A549 (cell line): ENCODE measurements at regions not wholly inside any gene's neighbourhood (a gene's known extent, or its start where the extent isn't known, plus 50 kb on each side); places are given as distances from the start of the nearest gene placed in this dataset.

Source experiments
- ATAC-seq, 2 experiments: fragments of 200-7000 bp in 1 of 2; fragments of >200 bp in 1 of 2; cut with Nextera tagmentation in 1 of 2; cut with Tn5 transposase in 1 of 2; 3 replicates each; pipeline versions ENCODE4 v1.8.0 to v1.9.1; 2018 to 2020; ENCODE audit warnings: mild to moderate bottlenecking in 1 of 2, moderate library complexity in 1 of 2
- CTCF ChIA-PET: fragments of 300-600 bp; sonication (Branson Sonifier 250); formaldehyde crosslinking; extraction: SDS; loops from one replicate; lab custom pipeline; 2021; ENCODE audit warnings: antibody characterized with exemption, inconsistent platforms; lab: Yijun Ruan, JAX
- POLR2A ChIA-PET: fragments of 350-600 bp; formaldehyde crosslinking; extraction: SDS; loops from one replicate; lab custom pipeline; 2021; ENCODE audit warnings: antibody characterized with exemption, inconsistent platforms; lab: Yijun Ruan, JAX
- DNase-seq, 2 experiments: peaks; one replicate each; pipeline versions ENCODE4 v3.0.0 to v3.0.0-alpha.2; 2011 to 2016; ENCODE audit warnings: low read depth in 1 of 2, low spot score in 1 of 2
- FAIRE-seq: peaks from 2 replicates; lab custom pipeline; 2011; peaks lifted over from hg19 to GRCh38; lab: Jason Lieb, UNC
- H3K27ac ChIP-seq, 2 experiments: fragments of >200 bp; sonication (Bioruptor Twin); formaldehyde crosslinking; 3 replicates each; pipeline ENCODE4 v1.5.1; 2016 to 2017
- H3K4me1 ChIP-seq: fragments of >200 bp; sonication (Bioruptor Twin); formaldehyde crosslinking; 3 replicates; pipeline ENCODE4 v1.6.1; 2016
- H3K4me2 ChIP-seq: fragments of >200 bp; sonication (Bioruptor Twin); formaldehyde crosslinking; 3 replicates; pipeline ENCODE4 v1.6.1; 2016
- H3K4me3 ChIP-seq: fragments of >200 bp; sonication (Bioruptor Twin); formaldehyde crosslinking; 3 replicates; pipeline ENCODE4 v1.5.1; 2016
- H3K9me3 ChIP-seq: fragments of >200 bp; sonication (Bioruptor Twin); formaldehyde crosslinking; 3 replicates; pipeline ENCODE4 v1.6.1; 2016
- EHMT2 ChIP-seq: fragments of 200-600 bp; sonication (generic); IDR thresholded peaks from 2 replicates; pipeline ENCODE4 v1.6.1; 2016; ENCODE audit warnings: antibody characterized with exemption, low read depth, mild to moderate bottlenecking, moderate library complexity
- FOSB ChIP-seq: fragments of 250-450 bp; sonication (Bioruptor Pico); IDR thresholded peaks from 2 replicates; pipeline ENCODE4 v1.5.0; 2020; ENCODE audit warnings: mild to moderate bottlenecking, moderate library complexity
- GATA3 ChIP-seq: IDR thresholded peaks from 2 replicates; pipeline ENCODE4 v1.6.1; 2012; ENCODE audit warnings: borderline replicate concordance
- HOXB5 ChIP-seq: fragments of 250-450 bp; sonication (Bioruptor Pico); IDR thresholded peaks from 2 replicates; pipeline ENCODE4 v1.5.0; 2020; ENCODE audit warnings: mild to moderate bottlenecking, moderate library complexity
- KDM5A ChIP-seq: fragments of 200-600 bp; sonication (generic); IDR thresholded peaks from 2 replicates; pipeline ENCODE4 v1.6.1; 2016; ENCODE audit warnings: antibody characterized with exemption, mild to moderate bottlenecking
- MYC ChIP-seq: IDR thresholded peaks from 2 replicates; pipeline ENCODE4 v1.6.1; 2012; ENCODE audit warnings: mild to moderate bottlenecking, inconsistent platforms, low read length, improper control_type of control experiment, borderline replicate concordance
- NPAS2 ChIP-seq: fragments of 250-450 bp; sonication (Bioruptor Pico); IDR thresholded peaks from 2 replicates; pipeline ENCODE4 v1.8.0; 2022; ENCODE audit warnings: mild to moderate bottlenecking, moderate library complexity, borderline replicate concordance
- RAD21 ChIP-seq, 2 experiments: fragments of >200 bp in 1 of 2; sonication (Bioruptor Twin) in 1 of 2; formaldehyde crosslinking in 1 of 2; IDR thresholded peaks in 1 of 2; conservative IDR thresholded peaks in 1 of 2; 2 replicates in 1 of 2; 3 replicates in 1 of 2; pipeline ENCODE4 v1.6.1; 2012 to 2018; ENCODE audit warnings: inconsistent platforms in 1 of 2
- RCOR1 ChIP-seq: fragments of 150-350 bp; IDR thresholded peaks from 2 replicates; pipeline ENCODE4 v1.6.1; 2014; ENCODE audit warnings: antibody characterized with exemption, low read length, low read depth
- RNF2 ChIP-seq: fragments of 200-600 bp; sonication (generic); IDR thresholded peaks from 2 replicates; pipeline ENCODE4 v1.6.1; 2016; ENCODE audit warnings: low read depth, mild to moderate bottlenecking, antibody characterized with exemption, moderate library complexity, borderline replicate concordance
- SREBF2 ChIP-seq: fragments of 450-650 bp; IDR thresholded peaks from 2 replicates; pipeline ENCODE4 v1.6.1; 2014; ENCODE audit warnings: mild to moderate bottlenecking, moderate library complexity
- ZC3H11A ChIP-seq: fragments of 450-650 bp; IDR thresholded peaks from 2 replicates; pipeline ENCODE4 v1.6.1; 2014; ENCODE audit warnings: antibody characterized with exemption, mild to moderate bottlenecking
- ZNF302 ChIP-seq: fragments of 250-450 bp; sonication (Bioruptor Pico); IDR thresholded peaks from 2 replicates; pipeline ENCODE4 v1.9.0; 2021; ENCODE audit warnings: inconsistent platforms, mild to moderate bottlenecking, moderate library complexity
- WGBS: methylation state at CpG from one replicate; pipeline ENCODE4 v1.1.6; 2017; ENCODE audit errors: missing lambda C conversion rate; 5-methylcytosine and 5-hydroxymethylcytosine counted together
- TF ChIP-seq, protein P1 (sequence below): fragments of >200 bp; sonication (Bioruptor Twin); formaldehyde crosslinking; IDR thresholded peaks from 3 replicates; pipeline ENCODE4 v1.6.1; 2016
- TF ChIP-seq, protein P2 (sequence below): fragments of 450-650 bp; IDR thresholded peaks from 2 replicates; pipeline ENCODE4 v1.6.1; 2014; ENCODE audit warnings: antibody characterized with exemption
- TF ChIP-seq, protein P3 (sequence below): IDR thresholded peaks from 2 replicates; pipeline ENCODE4 v1.6.1; 2012; ENCODE audit warnings: low read depth, borderline replicate concordance
- TF ChIP-seq, protein P4 (sequence below): IDR thresholded peaks from 2 replicates; pipeline ENCODE4 v1.6.1; 2012
- TF ChIP-seq, protein P5 (sequence below): IDR thresholded peaks from 2 replicates; pipeline ENCODE4 v1.6.1; 2012
- TF ChIP-seq, protein P6 (sequence below): fragments of >200 bp; sonication (Bioruptor Twin); formaldehyde crosslinking; IDR thresholded peaks from 2 replicates; pipeline ENCODE4 v1.6.1; 2016
- TF ChIP-seq, protein P7 (sequence below): fragments of 150-350 bp; IDR thresholded peaks from 2 replicates; pipeline ENCODE4 v1.6.1; 2014; ENCODE audit warnings: low read depth, mild to moderate bottlenecking, low read length

DNA sequence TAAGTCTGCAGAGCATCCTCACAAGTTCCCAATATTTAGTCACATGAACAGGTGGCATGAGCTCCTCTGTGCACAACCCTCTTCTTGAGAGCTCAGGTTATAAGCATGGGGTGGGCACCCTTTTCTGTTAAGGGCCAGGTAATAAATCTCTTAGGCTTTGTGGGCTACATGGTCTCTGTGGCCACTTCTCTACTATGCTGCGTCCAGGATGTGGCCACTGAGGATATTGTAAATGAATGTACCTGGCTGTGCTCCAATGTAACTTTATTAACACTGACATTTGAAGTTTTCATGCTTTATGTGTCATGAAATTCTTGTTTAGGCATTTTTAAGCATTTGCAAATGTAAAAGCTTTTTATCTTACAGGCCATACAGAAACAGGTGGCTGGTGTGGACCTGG lies 116.8 kb upstream of the ST6GAL2 start:
- no peak for DNase-seq
- peak overlapping the region; percentile 73 for H3K4me2 ChIP-seq

DNA sequence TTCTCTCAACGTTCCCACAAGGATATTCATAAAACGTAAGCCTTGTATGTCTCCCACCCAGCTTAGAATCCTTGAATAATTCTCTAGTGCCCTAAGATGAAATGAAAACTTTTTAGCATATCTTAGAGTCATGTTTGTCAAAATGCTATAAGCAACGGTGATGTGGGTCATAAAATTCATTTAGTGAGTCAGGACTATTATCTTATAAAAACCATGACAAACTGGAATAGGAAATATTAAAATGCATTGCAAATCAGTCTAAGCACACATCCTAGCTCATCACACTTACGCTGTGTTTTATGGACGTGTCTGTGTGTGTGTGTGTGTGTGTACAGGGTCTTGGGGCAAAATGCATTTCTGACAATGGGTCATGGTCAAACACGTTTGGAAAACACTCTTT lies 119.9 kb upstream of the ST6GAL2 start:
- Histone ChIP-seq H3K4me2 (no peak overlapping the region), H3K4me1 (peaks cover 82% of the 10 kb centered on the region), H3K9me3 (no peaks in the 10 kb centered on the region), H3K27ac (peak overlapping the region; percentile 21 to 72; a peak in 4 of 6 replicates), H3K4me3 (no peak overlapping the region)
- ATAC-seq (no peak), DNase-seq (no peak), FAIRE-seq (no peak)
- 86% methylated on average over 6 of the region's 6 CpGs for WGBS
- ChIA-PET POLR2A (interaction anchor here (0.6 kb wide), 1 partner anchor 21 kb away, joined by 5 read pairs; no protein-coding TSS in a partner anchor), CTCF (interaction anchor here (0.6 kb wide), 1 partner anchor 366 kb away, joined by 3 read pairs; no protein-coding TSS in a partner anchor)
- TF ChIP-seq ZC3H11A (no peak), GATA3 (no peak), NPAS2 (no peak), HOXB5 (no peak), MYC (no peak), ZNF302 (no peak), SREBF2 (no peak)
- TF ChIP-seq, protein P1, sequence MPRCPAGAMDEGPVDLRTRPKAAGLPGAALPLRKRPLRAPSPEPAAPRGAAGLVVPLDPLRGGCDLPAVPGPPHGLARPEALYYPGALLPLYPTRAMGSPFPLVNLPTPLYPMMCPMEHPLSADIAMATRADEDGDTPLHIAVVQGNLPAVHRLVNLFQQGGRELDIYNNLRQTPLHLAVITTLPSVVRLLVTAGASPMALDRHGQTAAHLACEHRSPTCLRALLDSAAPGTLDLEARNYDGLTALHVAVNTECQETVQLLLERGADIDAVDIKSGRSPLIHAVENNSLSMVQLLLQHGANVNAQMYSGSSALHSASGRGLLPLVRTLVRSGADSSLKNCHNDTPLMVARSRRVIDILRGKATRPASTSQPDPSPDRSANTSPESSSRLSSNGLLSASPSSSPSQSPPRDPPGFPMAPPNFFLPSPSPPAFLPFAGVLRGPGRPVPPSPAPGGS = no peak
- TF ChIP-seq, protein P2, sequence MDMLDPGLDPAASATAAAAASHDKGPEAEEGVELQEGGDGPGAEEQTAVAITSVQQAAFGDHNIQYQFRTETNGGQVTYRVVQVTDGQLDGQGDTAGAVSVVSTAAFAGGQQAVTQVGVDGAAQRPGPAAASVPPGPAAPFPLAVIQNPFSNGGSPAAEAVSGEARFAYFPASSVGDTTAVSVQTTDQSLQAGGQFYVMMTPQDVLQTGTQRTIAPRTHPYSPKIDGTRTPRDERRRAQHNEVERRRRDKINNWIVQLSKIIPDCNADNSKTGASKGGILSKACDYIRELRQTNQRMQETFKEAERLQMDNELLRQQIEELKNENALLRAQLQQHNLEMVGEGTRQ = no peak
- TF ChIP-seq, protein P3, sequence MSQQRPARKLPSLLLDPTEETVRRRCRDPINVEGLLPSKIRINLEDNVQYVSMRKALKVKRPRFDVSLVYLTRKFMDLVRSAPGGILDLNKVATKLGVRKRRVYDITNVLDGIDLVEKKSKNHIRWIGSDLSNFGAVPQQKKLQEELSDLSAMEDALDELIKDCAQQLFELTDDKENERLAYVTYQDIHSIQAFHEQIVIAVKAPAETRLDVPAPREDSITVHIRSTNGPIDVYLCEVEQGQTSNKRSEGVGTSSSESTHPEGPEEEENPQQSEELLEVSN = no peak
- TF ChIP-seq, protein P4, sequence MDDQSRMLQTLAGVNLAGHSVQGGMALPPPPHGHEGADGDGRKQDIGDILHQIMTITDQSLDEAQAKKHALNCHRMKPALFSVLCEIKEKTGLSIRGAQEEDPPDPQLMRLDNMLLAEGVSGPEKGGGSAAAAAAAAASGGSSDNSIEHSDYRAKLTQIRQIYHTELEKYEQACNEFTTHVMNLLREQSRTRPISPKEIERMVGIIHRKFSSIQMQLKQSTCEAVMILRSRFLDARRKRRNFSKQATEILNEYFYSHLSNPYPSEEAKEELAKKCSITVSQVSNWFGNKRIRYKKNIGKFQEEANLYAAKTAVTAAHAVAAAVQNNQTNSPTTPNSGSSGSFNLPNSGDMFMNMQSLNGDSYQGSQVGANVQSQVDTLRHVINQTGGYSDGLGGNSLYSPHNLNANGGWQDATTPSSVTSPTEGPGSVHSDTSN = no peak
- TF ChIP-seq, protein P5, sequence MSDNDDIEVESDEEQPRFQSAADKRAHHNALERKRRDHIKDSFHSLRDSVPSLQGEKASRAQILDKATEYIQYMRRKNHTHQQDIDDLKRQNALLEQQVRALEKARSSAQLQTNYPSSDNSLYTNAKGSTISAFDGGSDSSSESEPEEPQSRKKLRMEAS = no peak
- TF ChIP-seq, protein P6, sequence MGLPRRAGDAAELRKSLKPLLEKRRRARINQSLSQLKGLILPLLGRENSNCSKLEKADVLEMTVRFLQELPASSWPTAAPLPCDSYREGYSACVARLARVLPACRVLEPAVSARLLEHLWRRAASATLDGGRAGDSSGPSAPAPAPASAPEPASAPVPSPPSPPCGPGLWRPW = no peak

More for the DNA sequence above, 116.8 kb upstream of the ST6GAL2 start:
- ATAC-seq (peak; percentile 39 to 55; a peak in 3 of 6 replicates), FAIRE-seq (no peak)
- 0% methylated on average over 1 of the region's 1 CpG for WGBS
- ChIA-PET CTCF (interaction anchor here (1.4 kb wide), 1 partner anchor 16 kb away, joined by 3 read pairs; no protein-coding TSS in a partner anchor), POLR2A (interaction anchor here (1.0 to 1.1 kb wide), 2 partner anchors 23 to 116 kb away, joined by 5 to 8 read pairs; no protein-coding TSS in a partner anchor)
- Histone ChIP-seq H3K27ac (peak overlapping the region; percentile 80 to 84), H3K4me3 (no peak overlapping the region), H3K9me3 (no peaks in the 10 kb centered on the region), H3K4me1 (peaks cover 70% of the 10 kb centered on the region)
- TF ChIP-seq RAD21 (conservative IDR thresholded peaks at IDR 0.05 in 1 of 2, IDR thresholded peaks at IDR 0.05 in 1 of 2) (no peak; a peak in 1 of 5 replicates), ZNF302 (no peak), MYC (no peak), FOSB (CRISPR knock-in tag) (no peak)

DNA sequence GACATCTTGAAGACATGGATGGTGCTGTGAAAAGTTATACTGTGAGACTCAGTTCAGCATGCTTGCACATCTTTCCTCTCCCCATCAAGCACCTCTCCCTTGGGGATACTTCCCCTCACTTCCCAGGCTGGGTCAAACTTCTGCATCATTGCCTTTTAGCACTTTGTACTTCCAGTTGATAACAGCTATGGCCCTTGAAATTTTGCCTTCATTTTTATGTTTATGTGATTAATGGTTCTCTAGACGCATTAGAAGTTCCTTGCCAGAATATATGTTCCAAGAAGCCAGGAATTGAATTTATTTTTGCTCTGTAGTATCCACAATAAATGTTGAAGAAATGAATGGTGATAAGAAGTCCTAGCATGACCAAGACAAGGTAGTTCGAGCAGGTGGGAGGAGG lies 120.9 kb upstream of the ST6GAL2 start:
- peak overlapping the region; percentile 62 to 72 for H3K27ac ChIP-seq
- peaks cover 73% of the 10 kb centered on the region for H3K4me1 ChIP-seq
- POLR2A ChIA-PET = interaction anchor here (1.4 kb wide), 1 partner anchor 19 kb away, joined by 3 read pairs; no protein-coding TSS in a partner anchor
- H3K4me2 ChIP-seq = peak overlapping the region; percentile 52
- H3K4me3 ChIP-seq = no peak overlapping the region
- ATAC-seq (no peak), DNase-seq (no peak), FAIRE-seq (no peak)
- WGBS = 52% methylated on average over 2 of the region's 2 CpGs
- TF ChIP-seq, protein P7, sequence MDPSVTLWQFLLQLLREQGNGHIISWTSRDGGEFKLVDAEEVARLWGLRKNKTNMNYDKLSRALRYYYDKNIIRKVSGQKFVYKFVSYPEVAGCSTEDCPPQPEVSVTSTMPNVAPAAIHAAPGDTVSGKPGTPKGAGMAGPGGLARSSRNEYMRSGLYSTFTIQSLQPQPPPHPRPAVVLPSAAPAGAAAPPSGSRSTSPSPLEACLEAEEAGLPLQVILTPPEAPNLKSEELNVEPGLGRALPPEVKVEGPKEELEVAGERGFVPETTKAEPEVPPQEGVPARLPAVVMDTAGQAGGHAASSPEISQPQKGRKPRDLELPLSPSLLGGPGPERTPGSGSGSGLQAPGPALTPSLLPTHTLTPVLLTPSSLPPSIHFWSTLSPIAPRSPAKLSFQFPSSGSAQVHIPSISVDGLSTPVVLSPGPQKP = no peak
- TF ChIP-seq RCOR1 (no peak), RNF2 (no peak), EHMT2 (no peak), KDM5A (no peak)
- TF ChIP-seq, protein P5 = peak; percentile 60
- CTCF ChIA-PET = no interaction called here
- H3K9me3 ChIP-seq = no peaks in the 10 kb centered on the region
